ENCODE measurements at regions not wholly inside any gene's neighbourhood (a gene's known extent, or its start where the extent isn't known, plus 50 kb on each side); places are given as distances from the start of the nearest gene placed in this dataset.

DNA sequence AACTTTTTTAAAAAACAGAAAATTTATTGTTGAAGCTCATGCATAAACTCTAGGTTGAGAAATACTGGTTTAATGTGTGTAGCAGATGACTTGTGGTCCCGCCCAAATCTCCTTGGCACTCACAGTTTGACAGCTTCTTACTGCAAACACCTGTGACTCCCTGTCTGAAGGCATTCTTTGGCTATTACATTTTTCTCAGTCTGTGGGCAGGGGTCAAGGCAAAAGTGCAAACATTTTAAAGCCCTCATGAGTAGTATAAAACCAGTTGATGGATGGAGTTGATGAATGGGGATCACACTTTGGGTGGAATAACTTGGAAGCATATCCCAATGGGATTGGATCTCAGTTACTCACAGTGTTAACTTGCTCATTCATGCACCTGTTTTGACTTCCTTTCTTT lies 1007.0 kb upstream of the NUDT12 start:
- TF ChIP-seq TAF1 (IDR thresholded peaks at IDR 0.05; ENCODE audit: borderline replicate concordance, low read depth, low read length) (no peak), GABPA (IDR thresholded peaks at IDR 0.05; ENCODE audit: low read depth) (no peak), POLR2AphosphoS5 (IDR thresholded peaks at IDR 0.05; ENCODE audit: low read depth, low read length) (no peak), EZH2phosphoT487 (IDR thresholded peaks at IDR 0.05; ENCODE audit: borderline replicate concordance, low read depth) (no peak)
- TF ChIP-seq, protein P1, sequence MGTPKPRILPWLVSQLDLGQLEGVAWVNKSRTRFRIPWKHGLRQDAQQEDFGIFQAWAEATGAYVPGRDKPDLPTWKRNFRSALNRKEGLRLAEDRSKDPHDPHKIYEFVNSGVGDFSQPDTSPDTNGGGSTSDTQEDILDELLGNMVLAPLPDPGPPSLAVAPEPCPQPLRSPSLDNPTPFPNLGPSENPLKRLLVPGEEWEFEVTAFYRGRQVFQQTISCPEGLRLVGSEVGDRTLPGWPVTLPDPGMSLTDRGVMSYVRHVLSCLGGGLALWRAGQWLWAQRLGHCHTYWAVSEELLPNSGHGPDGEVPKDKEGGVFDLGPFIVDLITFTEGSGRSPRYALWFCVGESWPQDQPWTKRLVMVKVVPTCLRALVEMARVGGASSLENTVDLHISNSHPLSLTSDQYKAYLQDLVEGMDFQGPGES (IDR thresholded peaks at IDR 0.05; ENCODE audit: low read depth, low read length): no peak
- TF ChIP-seq, protein P2, sequence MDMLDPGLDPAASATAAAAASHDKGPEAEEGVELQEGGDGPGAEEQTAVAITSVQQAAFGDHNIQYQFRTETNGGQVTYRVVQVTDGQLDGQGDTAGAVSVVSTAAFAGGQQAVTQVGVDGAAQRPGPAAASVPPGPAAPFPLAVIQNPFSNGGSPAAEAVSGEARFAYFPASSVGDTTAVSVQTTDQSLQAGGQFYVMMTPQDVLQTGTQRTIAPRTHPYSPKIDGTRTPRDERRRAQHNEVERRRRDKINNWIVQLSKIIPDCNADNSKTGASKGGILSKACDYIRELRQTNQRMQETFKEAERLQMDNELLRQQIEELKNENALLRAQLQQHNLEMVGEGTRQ (IDR thresholded peaks at IDR 0.05; ENCODE audit: borderline replicate concordance, low read depth, low read length): no peak
